Fibroblast of mammary gland (primary cell): ENCODE measurements at regions not wholly inside any gene's neighbourhood (a gene's known extent, or its start where the extent isn't known, plus 50 kb on each side); places are given as distances from the start of the nearest gene placed in this dataset.

Experiments
- DNase-seq: peaks from one replicate; pipeline ENCODE4 v3.0.0-alpha.2; 2010; ENCODE audit warnings: low read depth
- H3K4me3 ChIP-seq: 2 replicates; pipeline ENCODE4 v1.5.1; 2011; ENCODE audit warnings: low read depth, mild to moderate bottlenecking, low read length, moderate library complexity; ENCODE audit not compliant: control insufficient read depth
- CTCF ChIP-seq: conservative IDR thresholded peaks from 2 replicates; pipeline ENCODE4 v1.5.1; 2011; ENCODE audit warnings: low read depth, low read length, inconsistent platforms; ENCODE audit not compliant: control insufficient read depth, insufficient read depth

- peak; percentile 14 for DNase-seq
- no peak overlapping the region for H3K4me3 ChIP-seq
- TF ChIP-seq CTCF, result peak; percentile 29
These were observed 310.0 kb downstream of the SOX9 start for GRCh38 chr17:72430611-72431432.

GRCh38 chr17:72432143-72432621 is 311.4 kb downstream of the SOX9 start:
- TF ChIP-seq CTCF, result no peak
- no peak overlapping the region for H3K4me3 ChIP-seq
- no peak for DNase-seq

GRCh38 chr17:72432881-72433280 is 312.1 kb downstream of the SOX9 start:
- no peak for TF ChIP-seq CTCF
- DNase-seq, result no peak
- H3K4me3 ChIP-seq, result no peak overlapping the region

GRCh38 chr17:72433797-72434196 is 313.0 kb downstream of the SOX9 start:
- no peak overlapping the region for H3K4me3 ChIP-seq
- DNase-seq, result no peak
- TF ChIP-seq CTCF, result no peak

GRCh38 chr17:72434581-72434980 is 313.8 kb downstream of the SOX9 start:
- no peak overlapping the region for H3K4me3 ChIP-seq
- no peak for TF ChIP-seq CTCF
- no peak for DNase-seq

GRCh38 chr17:72434991-72435618 is 314.3 kb downstream of the SOX9 start:
- no peak overlapping the region for H3K4me3 ChIP-seq
- TF ChIP-seq CTCF, result no peak
- DNase-seq, result no peak
